NCI-H2029 treated with DMSO at 0.1 percent for 48 hours (cell line): ENCODE measurements at regions not wholly inside any gene's neighbourhood (a gene's known extent, or its start where the extent isn't known, plus 50 kb on each side); places are given as distances from the start of the nearest gene placed in this dataset.
"Not testable (repeated sequence)": the region's sequence is repeated elsewhere in the genome, so short reads cannot be mapped to it uniquely, and the experiment has no call there.

ENCODE experiments used
- DNase-seq: peaks from one replicate; lab custom pipeline; 2025; lab: John Stamatoyannopoulos, UW

DNA sequence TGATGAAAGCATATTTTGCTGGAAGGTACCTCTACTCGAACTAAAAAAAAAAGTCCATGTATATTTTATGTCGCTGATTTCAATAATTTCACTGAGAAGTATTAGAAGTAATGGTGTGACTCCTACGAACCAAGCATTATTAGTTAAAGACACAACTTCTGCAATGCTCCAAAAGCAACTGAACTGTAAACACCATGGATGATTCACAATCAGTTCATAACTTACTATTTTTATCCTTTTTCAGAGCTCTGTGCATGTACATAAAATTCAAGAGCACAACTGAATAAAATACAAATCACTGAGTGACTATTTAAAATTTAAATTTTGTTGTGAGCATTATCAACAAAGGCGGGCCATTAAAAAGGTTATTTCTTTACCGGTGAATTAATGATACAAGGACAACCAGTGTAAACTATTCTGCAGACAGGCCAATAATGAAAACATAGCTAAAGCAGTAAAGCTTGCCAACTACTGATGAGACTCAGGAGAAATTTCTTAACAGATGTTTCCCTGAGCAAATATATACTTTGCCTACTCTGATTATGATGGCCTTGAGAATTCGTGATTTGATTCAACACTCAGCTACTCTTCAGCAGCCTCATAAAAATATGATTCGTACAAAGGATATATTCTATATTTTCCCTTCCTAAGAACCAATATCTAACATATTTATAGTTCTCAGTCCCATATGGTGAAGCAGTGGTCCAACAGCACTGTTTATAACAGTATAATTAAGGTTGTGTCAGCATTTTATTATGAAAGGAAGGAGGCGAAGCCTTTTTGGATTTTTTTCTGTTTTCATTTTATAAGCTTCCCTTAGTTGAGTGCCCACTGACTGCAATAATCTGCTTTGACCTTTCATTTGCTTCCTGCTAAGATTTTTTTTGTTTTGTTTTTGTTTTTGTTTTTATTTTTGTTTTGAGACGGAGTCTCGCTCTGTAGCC, 62.8 kb upstream of the NEIL3 start:
- DNase-seq = no peak

DNA sequence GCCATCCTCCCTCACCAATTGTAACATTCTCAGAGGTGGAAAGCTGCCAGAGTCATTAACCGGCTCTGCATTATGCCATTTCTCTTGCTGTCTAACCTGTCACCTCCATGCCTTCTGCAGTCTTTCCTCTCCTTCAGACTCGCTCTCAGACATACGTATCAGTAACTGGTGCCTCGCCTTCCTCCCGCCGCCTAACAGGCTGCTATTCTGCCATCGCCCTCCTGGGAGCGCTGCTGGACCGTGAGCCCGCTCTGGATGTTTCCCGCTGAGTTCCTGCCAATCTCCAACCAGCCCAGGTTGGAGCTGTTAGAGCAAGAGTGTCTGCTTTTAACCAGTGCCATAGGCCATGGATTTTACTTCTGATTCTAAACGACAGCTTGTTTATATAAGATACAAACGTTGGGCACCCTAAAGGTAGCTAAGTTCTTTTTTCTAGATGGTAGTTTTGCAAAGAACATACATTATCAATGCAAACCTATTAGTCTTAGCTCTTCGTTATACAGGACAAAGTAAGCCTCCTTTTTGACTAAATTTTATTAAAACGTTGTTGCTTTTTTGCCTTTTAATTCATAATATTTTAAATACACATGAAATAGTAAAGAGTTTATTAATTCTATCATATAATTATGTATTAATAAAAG, 59.5 kb upstream of the NEIL3 start:
- DNase-seq = peak; percentile 32

DNA sequence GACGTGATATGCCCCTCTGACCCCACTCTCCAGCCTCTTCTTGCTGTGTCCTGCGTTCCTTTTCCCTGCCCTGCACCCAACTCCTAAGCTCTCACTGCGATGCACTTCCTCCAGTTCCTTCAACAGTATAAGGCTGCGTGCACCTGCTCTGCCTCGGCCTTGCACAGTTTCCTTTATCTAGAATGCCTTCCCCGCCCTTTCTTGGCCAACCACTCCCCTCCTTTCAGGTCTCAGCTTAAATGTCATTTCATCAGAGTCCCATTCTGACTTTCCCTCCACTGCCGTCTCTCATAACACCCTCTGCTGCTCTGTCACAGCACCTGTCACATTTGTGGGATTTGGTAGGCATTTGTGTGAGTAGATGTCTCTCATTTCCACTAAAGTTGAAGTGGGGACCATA, 58.4 kb upstream of the NEIL3 start:
- no peak for DNase-seq

GRCh38 chr4:177255359-177255758, 54.3 kb upstream of the NEIL3 start:
- no peak for DNase-seq

DNA sequence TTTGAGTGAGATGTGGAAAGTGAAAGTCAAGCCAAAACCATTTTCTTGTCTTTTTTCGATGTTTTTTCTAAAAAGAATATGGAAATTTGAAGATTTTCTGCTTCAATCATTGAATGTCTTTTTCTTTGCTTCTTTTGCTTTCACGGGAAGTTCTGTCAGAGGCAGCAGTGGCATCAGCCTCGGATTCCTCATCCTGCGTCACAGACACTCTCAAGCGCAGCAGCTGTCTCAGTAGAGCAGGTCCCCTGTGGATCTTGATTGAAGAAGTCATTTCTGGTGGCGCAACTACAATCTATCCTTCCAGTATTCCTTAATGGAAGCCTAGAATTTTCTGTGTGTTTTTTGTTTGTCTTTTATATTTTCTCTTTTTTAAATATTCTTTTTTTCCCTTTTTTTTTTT, 52.7 kb upstream of the NEIL3 start:
- DNase-seq = no peak

DNA sequence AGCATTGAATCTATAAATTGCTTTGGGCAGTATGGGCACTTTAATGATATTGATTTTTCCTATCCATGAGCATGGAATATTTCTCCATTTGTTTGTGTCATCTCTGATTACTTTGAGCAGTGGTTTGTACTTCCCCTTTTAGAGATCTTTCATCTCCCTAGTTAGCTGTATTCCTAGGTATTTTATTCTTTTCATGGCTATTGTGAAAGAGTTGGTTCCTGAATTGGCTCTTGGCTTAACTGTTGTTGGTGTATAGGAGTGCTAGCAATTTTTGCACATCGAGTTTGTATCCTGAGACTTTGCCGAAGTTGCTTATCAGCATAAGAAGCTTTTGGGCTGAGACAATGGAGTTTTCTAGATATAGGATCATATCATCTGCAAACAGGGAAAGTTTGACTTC, 50.2 kb upstream of the NEIL3 start:
- DNase-seq = not testable (repeated sequence)
